PC-3 (cell line): ENCODE measurements at regions not wholly inside any gene's neighbourhood (a gene's known extent, or its start where the extent isn't known, plus 50 kb on each side); places are given as distances from the start of the nearest gene placed in this dataset.

Experiments
- ATAC-seq: fragments of 200-7000 bp; cut with Tn5 transposase; 2 replicates; pipeline ENCODE4 v1.9.1; 2020; ENCODE audit warnings: mild to moderate bottlenecking, moderate library complexity
- BruUV-seq: library from RNA; stranded (reverse); fragments of 400-500 nt; replicated peaks from 2 replicates; lab custom pipeline; 2021; lab: Mats Ljungman, UMichigan
- CTCF ChIA-PET: fragments of 300-600 bp; sonication (Branson Sonifier 250); formaldehyde crosslinking; loops from one replicate; lab custom pipeline; 2022; ENCODE audit warnings: antibody characterized with exemption; lab: Charles Lee
- POLR2A ChIA-PET: fragments of 300-600 bp; sonication (Branson Sonifier 250); formaldehyde crosslinking; loops from one replicate; lab custom pipeline; 2022; ENCODE audit warnings: antibody characterized with exemption; ENCODE audit not compliant: unreplicated experiment; lab: Charles Lee
- DNase-seq: peaks from one replicate; pipeline ENCODE4 v3.0.0-alpha.2; 2015
- H2AFZ ChIP-seq: fragments of 300-600 bp; sonication (generic); 2 replicates; pipeline ENCODE4 v1.6.0; 2016; ENCODE audit warnings: antibody characterized with exemption, low read length
- H3F3A ChIP-seq: fragments of 300-600 bp; sonication (generic); one replicate; pipeline ENCODE4 v1.6.0; 2017; ENCODE audit warnings: antibody characterized with exemption, low read length, control low read depth, mild to moderate bottlenecking; ENCODE audit not compliant: unreplicated experiment
- H3K27ac ChIP-seq: fragments of 300-600 bp; sonication (generic); 2 replicates; pipeline ENCODE4 v1.5.1; 2016; ENCODE audit warnings: mild to moderate bottlenecking, low read length
- H3K27me3 ChIP-seq: fragments of 300-600 bp; sonication (generic); 2 replicates; pipeline ENCODE4 v1.6.1; 2016; ENCODE audit warnings: low read length, mixed read lengths
- H3K36me3 ChIP-seq: fragments of 300-600 bp; sonication (generic); 2 replicates; pipeline ENCODE4 v1.6.1; 2016; ENCODE audit warnings: low read depth, mixed run types, low read length, mixed read lengths
- H3K4me1 ChIP-seq: fragments of 300-600 bp; sonication (generic); 2 replicates; pipeline ENCODE4 v1.5.1; 2016; ENCODE audit warnings: low read length; ENCODE audit not compliant: insufficient read depth
- H3K4me2 ChIP-seq: fragments of 300-600 bp; sonication (generic); 2 replicates; pipeline ENCODE4 v1.6.0; 2016; ENCODE audit warnings: low read length
- H3K4me3 ChIP-seq: fragments of 300-600 bp; sonication (generic); 2 replicates; pipeline ENCODE4 v1.5.1; 2016; ENCODE audit warnings: mild to moderate bottlenecking, low read length, mixed read lengths
- H3K79me2 ChIP-seq: fragments of 300-600 bp; sonication (generic); 2 replicates; pipeline ENCODE4 v1.6.1; 2017; ENCODE audit warnings: low read length, mixed read lengths
- H3K9ac ChIP-seq: fragments of 300-600 bp; sonication (generic); 2 replicates; pipeline ENCODE4 v1.6.0; 2016; ENCODE audit warnings: mild to moderate bottlenecking, low read length
- H3K9me2 ChIP-seq: fragments of 300-600 bp; sonication (generic); replicated peaks from 2 replicates; pipeline ENCODE4 v1.6.1; 2016; ENCODE audit warnings: mixed run types, low read length, mixed read lengths
- H3K9me3 ChIP-seq: fragments of 300-600 bp; sonication (generic); 2 replicates; pipeline ENCODE4 v1.6.1; 2016; ENCODE audit warnings: low read length, mixed read lengths
- H4K20me1 ChIP-seq: fragments of 300-600 bp; sonication (generic); 2 replicates; pipeline ENCODE4 v1.6.1; 2016; ENCODE audit warnings: low read length, mixed read lengths
- EZH2 ChIP-seq: fragments of 300-600 bp; sonication (generic); IDR thresholded peaks from one replicate; pipeline ENCODE4 v1.6.1; 2017; ENCODE audit warnings: antibody characterized with exemption, mild to moderate bottlenecking, low read length; ENCODE audit not compliant: unreplicated experiment
- EZH2phosphoT487 ChIP-seq: fragments of 300-600 bp; sonication (generic); IDR thresholded peaks from 2 replicates; pipeline ENCODE4 v1.6.1; 2018; ENCODE audit warnings: mild to moderate bottlenecking, antibody characterized with exemption, low read length, borderline replicate concordance
- intact Hi-C: fragments of 100-400 bp; cut with micrococcal nuclease; formaldehyde crosslinking; loops from 2 replicates; pipeline ENCODE4 v1.9.0; 2023
- TF ChIP-seq, protein P1 (sequence below): fragments of 300-600 bp; sonication (generic); conservative IDR thresholded peaks from 2 replicates; pipeline ENCODE4 v1.5.1; 2017; ENCODE audit warnings: antibody characterized with exemption, low read depth, mild to moderate bottlenecking, low read length

DNA sequence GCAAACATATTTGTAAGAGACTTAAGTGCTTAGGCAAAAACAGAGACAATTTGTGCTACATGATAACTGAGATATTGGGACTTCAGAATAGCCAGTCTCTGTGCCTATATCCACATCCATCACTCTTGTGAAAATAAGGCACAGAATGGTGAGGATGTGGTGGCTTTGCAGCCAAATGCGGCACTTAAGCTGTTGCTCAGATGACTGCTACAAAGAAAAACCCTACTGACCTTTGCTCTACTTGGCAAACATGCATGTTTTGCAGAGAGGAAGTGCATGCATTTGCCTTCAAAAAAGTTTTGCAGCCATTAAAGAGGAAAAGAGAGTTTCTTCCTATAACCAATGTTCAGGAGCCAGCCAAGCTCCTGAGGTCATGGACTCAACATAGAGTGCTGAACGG is 675.0 kb upstream of the KIRREL3 start:
- TF ChIP-seq EZH2 (no peak), EZH2phosphoT487 (no peak)
- TF ChIP-seq, protein P1, sequence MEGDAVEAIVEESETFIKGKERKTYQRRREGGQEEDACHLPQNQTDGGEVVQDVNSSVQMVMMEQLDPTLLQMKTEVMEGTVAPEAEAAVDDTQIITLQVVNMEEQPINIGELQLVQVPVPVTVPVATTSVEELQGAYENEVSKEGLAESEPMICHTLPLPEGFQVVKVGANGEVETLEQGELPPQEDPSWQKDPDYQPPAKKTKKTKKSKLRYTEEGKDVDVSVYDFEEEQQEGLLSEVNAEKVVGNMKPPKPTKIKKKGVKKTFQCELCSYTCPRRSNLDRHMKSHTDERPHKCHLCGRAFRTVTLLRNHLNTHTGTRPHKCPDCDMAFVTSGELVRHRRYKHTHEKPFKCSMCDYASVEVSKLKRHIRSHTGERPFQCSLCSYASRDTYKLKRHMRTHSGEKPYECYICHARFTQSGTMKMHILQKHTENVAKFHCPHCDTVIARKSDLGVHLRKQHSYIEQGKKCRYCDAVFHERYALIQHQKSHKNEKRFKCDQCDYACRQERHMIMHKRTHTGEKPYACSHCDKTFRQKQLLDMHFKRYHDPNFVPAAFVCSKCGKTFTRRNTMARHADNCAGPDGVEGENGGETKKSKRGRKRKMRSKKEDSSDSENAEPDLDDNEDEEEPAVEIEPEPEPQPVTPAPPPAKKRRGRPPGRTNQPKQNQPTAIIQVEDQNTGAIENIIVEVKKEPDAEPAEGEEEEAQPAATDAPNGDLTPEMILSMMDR, result no peak
- CTCF ChIA-PET, result no interaction called here
- no peak overlapping the region for H2AFZ ChIP-seq
- intact Hi-C loops, result no loop called here
- BruUV-seq, result no TSS peak
- H3K79me2 ChIP-seq, result no peaks in the 10 kb centered on the region
- no peak overlapping the region for H3K4me2 ChIP-seq
- POLR2A ChIA-PET, result no interaction called here
- H3K27me3 ChIP-seq, result peaks cover 13% of the 10 kb centered on the region
- no peaks in the 10 kb centered on the region for H3K36me3 ChIP-seq
- H3K4me3 ChIP-seq, result no peak overlapping the region
- no peak overlapping the region for H3K9ac ChIP-seq
- H3F3A ChIP-seq, result no peaks in the 10 kb centered on the region
- no peak for ATAC-seq
- H3K9me3 ChIP-seq, result no peaks in the 10 kb centered on the region
- H3K4me1 ChIP-seq, result no peaks in the 10 kb centered on the region
- H3K9me2 ChIP-seq, result no peaks in the 10 kb centered on the region
- H3K27ac ChIP-seq, result no peak overlapping the region
- H4K20me1 ChIP-seq, result no peaks in the 10 kb centered on the region
- DNase-seq, result no peak

DNA sequence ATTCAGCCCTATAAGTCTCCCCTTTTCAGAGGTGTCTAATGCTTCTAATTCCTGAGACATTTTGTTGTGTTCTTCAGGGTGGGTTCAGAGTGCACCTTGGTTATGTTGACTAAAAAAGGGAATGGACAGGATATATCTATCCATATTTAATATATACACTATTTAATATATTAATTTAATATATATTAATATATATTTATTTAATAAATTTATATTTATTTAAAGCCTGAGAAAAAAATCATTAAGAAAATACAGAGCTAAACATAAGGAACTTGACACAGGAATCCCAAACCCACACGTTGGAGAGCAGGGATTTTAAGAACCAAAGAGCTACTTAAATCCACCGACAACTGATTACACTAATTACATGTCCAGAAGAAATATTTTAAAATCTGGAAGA is 674.2 kb upstream of the KIRREL3 start:
- no peaks in the 10 kb centered on the region for H3K9me3 ChIP-seq
- BruUV-seq, result no TSS peak
- H3K9ac ChIP-seq, result no peak overlapping the region
- peaks cover 5% of the 10 kb centered on the region; the same call in 1 of the 2 replicates for H3K27me3 ChIP-seq
- H2AFZ ChIP-seq, result no peak overlapping the region
- TF ChIP-seq, protein P1, result no peak
- ATAC-seq (no peak), DNase-seq (no peak)
- H3F3A ChIP-seq, result no peaks in the 10 kb centered on the region
- CTCF ChIA-PET, result no interaction called here
- H3K27ac ChIP-seq, result no peak overlapping the region
- H3K79me2 ChIP-seq, result no peaks in the 10 kb centered on the region
- H3K4me1 ChIP-seq, result no peaks in the 10 kb centered on the region
- no peaks in the 10 kb centered on the region for H3K9me2 ChIP-seq
- POLR2A ChIA-PET, result no interaction called here
- H4K20me1 ChIP-seq, result no peaks in the 10 kb centered on the region
- no peak overlapping the region for H3K4me2 ChIP-seq
- H3K36me3 ChIP-seq, result no peaks in the 10 kb centered on the region
- no peak overlapping the region for H3K4me3 ChIP-seq
- intact Hi-C loops, result no loop called here

DNA sequence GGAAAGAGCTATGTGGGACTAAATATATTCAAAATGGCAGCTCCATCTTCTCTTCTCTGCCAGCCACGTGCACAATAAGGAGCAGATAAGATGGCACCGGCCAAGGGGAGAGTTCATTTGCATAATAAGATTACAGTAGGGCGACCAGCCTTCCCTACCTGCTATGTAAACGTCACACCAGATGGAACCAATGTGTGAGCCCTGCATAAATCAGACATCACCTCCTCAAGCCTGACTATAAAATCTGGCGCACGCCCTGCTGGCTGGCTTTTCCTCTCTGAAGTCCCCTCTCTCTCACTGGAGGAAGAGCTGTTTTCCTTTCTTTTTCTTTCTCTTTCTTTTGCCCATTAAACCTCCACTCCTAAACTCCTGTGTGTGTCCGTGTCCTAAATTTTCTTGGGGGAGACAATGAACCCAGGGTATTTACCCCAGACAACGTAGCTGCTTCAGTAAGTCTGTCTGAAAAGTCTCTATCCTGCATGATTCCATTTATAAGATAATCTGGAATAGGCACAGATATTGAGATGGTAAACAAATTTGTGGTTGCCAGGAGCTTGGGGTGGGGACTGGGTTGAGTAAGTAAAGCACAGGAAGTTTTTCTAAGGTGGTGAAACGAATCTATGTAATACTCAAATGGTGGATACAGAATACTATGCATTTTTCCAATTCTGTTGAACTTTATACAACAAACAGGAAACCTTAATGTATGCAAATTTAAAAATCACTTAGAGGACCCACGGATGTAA is 670.0 kb upstream of the KIRREL3 start:
- POLR2A ChIA-PET, result interaction anchor here (0.6 kb wide), 1 partner anchor 117 kb away, joined by 3 read pairs; no protein-coding TSS in a partner anchor
- Histone ChIP-seq H3K9me3 (no peaks in the 10 kb centered on the region), H3K4me3 (no peak overlapping the region), H3K4me2 (no peak overlapping the region), H2AFZ (no peak overlapping the region), H3K9ac (no peak overlapping the region), H3K9me2 (no peaks in the 10 kb centered on the region), H3K4me1 (no peaks in the 10 kb centered on the region), H3K27me3 (no peaks in the 10 kb centered on the region), H4K20me1 (no peaks in the 10 kb centered on the region), H3K27ac (no peak overlapping the region), H3K36me3 (no peaks in the 10 kb centered on the region), H3F3A (no peaks in the 10 kb centered on the region), H3K79me2 (no peaks in the 10 kb centered on the region)
- CTCF ChIA-PET, result no interaction called here
- TF ChIP-seq EZH2phosphoT487 (no peak), EZH2 (no peak)
- BruUV-seq, result no TSS peak
- intact Hi-C loops, result no loop called here
- ATAC-seq (no peak), DNase-seq (no peak)
